OCI-LY1 (cell line): ENCODE measurements at regions not wholly inside any gene's neighbourhood (a gene's known extent, or its start where the extent isn't known, plus 50 kb on each side); places are given as distances from the start of the nearest gene placed in this dataset.

ENCODE experiments used
- CTCF ChIP-seq: fragments of 200-600 bp; sonication (generic), shearing (Covaris generic); IDR thresholded peaks from 2 replicates; pipeline ENCODE4 v1.5.1; 2017; ENCODE audit warnings: mild to moderate bottlenecking, antibody characterized with exemption, low read length, moderate library complexity, mixed read lengths
- EZH2 ChIP-seq: fragments of 200-600 bp; sonication (generic), shearing (Covaris generic); IDR thresholded peaks from 2 replicates; pipeline ENCODE4 v1.8.0; 2017; ENCODE audit warnings: borderline replicate concordance, mixed run types, mild to moderate bottlenecking, antibody characterized with exemption, low read length, moderate library complexity, mixed read lengths

DNA sequence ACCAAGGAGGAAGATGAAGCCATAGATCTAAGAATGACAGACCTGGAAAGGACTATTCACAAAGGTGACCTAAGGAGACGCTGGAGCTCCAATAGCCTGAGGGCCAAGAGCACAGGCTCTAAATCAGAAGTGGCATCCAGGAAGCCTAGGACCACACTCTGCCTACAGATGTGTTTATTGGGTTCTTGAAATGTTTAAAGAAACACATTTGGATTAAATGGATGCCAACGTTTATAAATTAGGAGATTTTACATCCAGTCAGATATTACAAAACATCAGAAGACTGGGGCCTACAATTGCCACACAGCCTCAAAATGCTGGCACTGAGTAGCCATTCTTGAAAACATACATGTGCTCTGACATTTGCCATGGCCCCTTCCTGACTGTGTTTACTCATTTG lies 80.9 kb downstream of the HMHB1 start:
- TF ChIP-seq EZH2 (no peak), CTCF (no peak)
